ENCODE measurements at regions not wholly inside any gene's neighbourhood (a gene's known extent, or its start where the extent isn't known, plus 50 kb on each side); places are given as distances from the start of the nearest gene placed in this dataset.
A peak's percentile ranks its signal among the peaks of the same experiment; 100 is the strongest.

DNA sequence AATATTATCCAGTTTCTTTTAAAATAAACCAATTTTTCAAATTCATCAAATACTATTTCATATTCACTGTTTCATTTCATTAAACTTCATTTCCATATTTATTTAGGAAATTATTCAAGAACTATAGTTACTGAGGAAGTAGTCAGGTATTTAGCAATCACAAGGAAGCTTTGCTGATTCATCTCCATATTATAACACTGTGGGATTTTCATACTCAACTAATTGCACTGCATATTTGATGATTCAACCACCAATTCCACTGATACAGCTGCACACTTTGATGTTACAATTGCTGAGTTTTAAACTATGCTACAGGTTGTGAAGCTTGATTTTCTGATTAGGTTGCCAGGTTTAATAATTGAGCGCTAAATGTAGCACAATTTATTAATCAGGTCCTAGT lies 556.8 kb upstream of the SLITRK1 start:
- no peak for DNase-seq (ENCODE audit: low read depth)

DNA sequence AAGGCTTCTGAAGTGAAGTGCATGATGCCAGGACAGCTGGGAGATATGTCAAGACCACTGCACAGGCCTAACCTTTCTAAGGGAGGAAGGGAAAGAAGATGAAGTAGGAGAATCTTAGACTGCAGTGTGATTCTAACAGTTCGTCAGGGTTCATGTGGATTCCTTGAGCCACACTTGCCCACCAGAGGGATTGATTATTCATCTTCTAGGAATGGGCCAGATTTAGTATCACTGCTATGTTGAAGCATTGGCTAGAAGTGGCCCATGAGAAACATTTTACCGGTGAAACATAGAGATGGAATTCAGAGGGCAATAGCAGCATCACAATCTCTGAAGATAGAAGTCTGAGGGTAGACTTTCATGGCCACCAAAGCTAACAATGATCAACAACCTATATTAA lies 550.8 kb upstream of the SLITRK1 start:
- DNase-seq (ENCODE audit: low read depth) = peak; percentile 27

DNA sequence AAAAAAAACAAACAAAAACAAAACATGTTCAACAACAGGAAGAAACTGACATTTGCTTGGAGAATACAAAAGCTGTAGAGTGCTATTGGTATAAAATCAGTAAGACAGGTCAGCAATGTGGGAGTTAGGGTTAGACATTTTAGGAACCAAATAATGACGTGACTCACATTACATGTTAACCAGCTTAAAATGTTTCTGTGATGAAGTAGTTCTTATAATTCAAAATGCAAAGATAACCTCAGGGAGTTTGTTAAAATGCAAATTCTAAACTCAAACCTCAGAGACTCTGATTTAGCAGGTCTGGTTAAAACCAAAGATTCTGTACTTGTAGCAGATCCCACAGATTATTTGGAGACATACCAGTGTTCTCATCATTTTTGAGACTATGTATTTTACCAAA lies 549.4 kb upstream of the SLITRK1 start:
- DNase-seq (ENCODE audit: low read depth) = no peak

DNA sequence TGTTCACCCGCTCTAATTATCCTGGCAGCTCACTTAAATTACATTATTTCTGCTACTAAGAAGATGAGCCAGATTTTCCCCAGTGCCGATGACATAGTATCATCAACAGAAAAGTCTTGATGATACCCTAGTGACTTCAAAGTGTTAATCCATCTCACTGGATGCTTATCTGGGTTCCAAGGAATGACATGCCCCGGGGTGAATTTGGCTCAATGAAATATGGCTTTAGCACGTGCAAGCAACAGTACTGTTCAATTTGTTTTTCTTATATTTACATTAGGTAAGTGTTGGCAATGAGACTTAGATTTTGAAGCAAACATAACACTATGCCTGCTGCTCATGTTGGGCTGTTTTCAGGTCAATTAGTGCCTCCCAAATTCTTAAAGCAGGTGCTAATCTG lies 548.2 kb upstream of the SLITRK1 start:
- no peak for DNase-seq (ENCODE audit: low read depth)

GRCh38 chr13:84430015-84430414 lies 547.7 kb upstream of the SLITRK1 start:
- DNase-seq (ENCODE audit: low read depth) = no peak

DNA sequence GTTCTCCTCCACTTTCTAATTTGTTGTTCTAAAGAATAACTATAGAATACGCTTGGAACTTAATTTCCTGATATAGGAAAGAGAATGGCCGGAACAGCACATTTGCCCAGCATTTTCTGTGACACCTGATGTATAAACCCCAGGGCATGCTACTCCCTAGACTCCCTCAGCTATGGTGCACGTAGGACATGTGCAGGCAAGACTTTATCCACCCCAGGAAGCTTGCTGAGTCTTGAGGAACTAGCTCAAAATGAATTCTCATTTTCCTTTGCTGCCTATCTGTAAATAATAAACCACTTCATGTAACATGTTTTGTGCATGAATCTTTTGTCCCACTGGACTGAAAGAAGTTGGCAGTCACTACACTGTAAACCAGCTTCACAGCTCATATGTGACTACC lies 535.8 kb upstream of the SLITRK1 start:
- DNase-seq (ENCODE audit: low read depth) = no peak

- no peak for DNase-seq (ENCODE audit: low read depth)
These were observed 535.1 kb upstream of the SLITRK1 start for GRCh38 chr13:84417416-84417815.

GRCh38 chr13:84413016-84413415 lies 530.7 kb upstream of the SLITRK1 start:
- no peak for DNase-seq (ENCODE audit: low read depth)

DNA sequence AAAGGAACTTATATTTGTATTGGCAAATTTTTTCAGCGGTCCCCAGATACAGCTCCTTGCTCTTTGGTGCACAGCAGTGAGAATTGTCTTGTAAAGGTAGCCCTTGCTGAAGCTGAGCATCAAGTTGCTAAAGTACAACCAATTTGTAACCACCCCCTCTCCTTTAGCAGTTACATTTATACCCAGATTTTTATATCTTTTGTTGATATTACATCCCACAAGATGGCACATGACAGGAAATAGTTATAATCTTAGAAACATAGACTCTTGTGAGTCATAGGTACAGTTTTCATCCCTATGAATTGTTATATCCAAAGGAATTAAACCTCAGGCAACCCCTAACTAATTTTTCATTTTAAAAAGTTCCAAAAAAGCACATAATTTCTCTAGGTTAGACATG lies 523.0 kb upstream of the SLITRK1 start:
- DNase-seq (ENCODE audit: low read depth) = no peak

GRCh38 chr13:84400706-84401105 lies 518.4 kb upstream of the SLITRK1 start:
- peak; percentile 28 for DNase-seq (ENCODE audit: low read depth)

GRCh38 chr13:84399320-84400085 lies 517.2 kb upstream of the SLITRK1 start:
- DNase-seq (ENCODE audit: low read depth) = no peak

DNA sequence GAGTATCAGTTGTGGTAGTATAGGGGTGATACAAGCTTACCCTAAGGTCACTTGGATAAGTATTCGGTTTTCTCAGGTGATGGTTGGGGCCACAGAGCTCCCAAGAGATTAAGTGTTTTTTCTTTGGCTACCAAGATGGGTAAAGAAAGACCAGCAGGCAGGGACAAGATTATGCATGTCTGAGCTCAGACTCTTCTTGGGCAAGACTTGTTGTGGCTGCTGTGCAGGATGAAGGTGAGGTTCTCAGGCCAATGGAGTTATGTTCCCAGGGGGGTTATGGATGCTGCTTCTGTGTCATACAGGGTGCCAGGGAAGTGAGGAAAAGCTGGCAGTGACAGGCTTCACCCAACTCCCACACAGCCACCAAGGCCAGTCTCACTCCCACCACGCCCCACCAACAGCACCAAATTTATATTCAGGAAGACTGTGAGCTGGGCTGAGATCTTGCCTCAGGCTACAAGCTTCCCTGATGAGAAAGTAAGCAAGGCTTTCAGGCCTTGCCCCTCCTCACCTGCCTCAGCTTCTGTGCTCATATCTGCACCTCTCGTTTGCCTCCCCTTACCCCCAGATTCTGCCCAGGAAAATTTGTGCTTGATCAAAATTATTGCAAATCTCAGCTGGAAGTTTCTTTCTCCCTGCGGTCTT lies 511.8 kb upstream of the SLITRK1 start:
- no peak for DNase-seq (ENCODE audit: low read depth)

DNA sequence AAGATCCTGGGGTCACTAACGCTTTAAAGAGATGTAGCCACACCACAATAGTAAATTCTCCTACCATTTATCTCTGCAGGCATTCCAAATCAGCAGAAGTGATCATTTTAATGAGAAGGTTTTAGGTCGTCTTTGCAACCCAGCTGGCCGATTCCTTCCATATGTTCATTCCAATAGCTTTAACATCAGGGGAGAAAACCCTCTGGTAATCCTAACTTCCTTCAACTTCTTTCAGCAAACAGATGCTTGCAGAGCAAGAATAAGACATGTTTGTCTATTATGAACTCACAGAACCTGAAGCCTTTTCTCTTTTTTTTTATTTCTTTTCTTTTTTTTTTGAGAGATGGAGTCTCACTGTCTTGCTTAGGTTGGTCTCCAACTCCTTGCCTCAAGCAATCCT lies 498.6 kb upstream of the SLITRK1 start:
- no peak for DNase-seq (ENCODE audit: low read depth)

GRCh38 chr13:84377106-84377505 lies 494.8 kb upstream of the SLITRK1 start:
- no peak for DNase-seq (ENCODE audit: low read depth)

DNA sequence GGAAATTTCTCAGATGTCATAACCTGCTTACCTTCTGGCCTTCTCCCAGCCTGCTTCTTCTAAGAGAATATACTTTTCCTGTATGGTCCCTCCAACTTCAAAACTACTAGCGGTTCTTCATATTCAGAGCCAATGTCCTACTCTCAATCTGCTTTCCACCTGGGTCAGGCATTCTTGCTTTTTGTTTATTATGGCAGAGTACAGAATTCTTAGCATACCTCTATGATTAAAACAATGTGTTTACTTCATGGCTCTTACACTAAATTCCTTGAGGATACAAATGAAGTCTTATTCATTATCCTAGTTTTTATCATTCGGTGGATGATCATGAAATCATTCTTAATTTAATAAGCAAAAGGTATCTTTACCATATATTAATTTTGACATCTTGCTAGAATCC lies 484.2 kb upstream of the SLITRK1 start:
- peak; percentile 4 for DNase-seq (ENCODE audit: low read depth)

GRCh38 chr13:84362777-84363176 lies 480.5 kb upstream of the SLITRK1 start:
- no peak for DNase-seq (ENCODE audit: low read depth)

- DNase-seq (ENCODE audit: low read depth) = no peak
These were observed 478.5 kb upstream of the SLITRK1 start for GRCh38 chr13:84360822-84361221.

GRCh38 chr13:84358601-84359000 lies 476.3 kb upstream of the SLITRK1 start:
- DNase-seq (ENCODE audit: low read depth) = no peak

GRCh38 chr13:84352946-84353345 lies 470.7 kb upstream of the SLITRK1 start:
- no peak for DNase-seq (ENCODE audit: low read depth)

DNA sequence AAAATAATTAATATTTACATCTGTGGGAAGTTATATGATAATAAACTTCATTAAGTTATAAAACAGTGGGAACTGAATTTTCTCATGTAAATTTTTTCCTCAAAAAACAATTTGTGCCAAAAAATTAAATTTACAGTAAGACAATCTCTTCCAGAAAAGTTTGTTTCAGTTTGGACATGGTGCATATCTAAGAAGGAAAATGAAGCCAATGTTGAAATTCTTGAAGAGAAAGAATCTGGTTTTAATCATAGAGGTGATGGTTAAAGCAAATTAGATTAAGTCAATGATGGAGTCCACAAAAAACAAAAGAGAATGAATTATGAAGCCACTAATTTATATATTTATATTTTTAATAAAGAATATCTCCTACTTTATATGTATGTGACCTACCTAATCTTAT lies 457.2 kb upstream of the SLITRK1 start:
- no peak for DNase-seq (ENCODE audit: low read depth)

DNA sequence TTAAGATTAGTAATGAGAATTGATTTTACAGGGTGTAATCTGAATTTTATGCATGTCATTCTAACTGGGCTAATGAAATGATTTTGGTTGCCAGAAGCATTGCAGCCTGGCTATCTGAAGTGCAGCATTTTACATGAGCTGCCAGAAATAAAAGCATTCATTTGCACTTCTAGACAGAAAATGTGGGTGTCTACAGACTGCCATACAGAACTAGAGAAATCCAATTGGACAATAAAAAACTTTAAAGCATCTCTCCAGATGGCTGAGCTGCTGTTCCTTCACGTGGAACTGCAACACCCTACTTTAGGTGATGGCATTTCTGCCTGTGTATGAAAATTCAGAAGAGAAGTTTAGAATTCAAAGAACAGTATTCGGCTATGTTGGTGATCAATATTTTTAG lies 450.1 kb upstream of the SLITRK1 start:
- no peak for DNase-seq (ENCODE audit: low read depth)

GRCh38 chr13:84315527-84315926 lies 433.3 kb upstream of the SLITRK1 start:
- no peak for DNase-seq (ENCODE audit: low read depth)

- no peak for DNase-seq (ENCODE audit: low read depth)
These were observed 420.8 kb upstream of the SLITRK1 start for GRCh38 chr13:84303035-84303434.

DNA sequence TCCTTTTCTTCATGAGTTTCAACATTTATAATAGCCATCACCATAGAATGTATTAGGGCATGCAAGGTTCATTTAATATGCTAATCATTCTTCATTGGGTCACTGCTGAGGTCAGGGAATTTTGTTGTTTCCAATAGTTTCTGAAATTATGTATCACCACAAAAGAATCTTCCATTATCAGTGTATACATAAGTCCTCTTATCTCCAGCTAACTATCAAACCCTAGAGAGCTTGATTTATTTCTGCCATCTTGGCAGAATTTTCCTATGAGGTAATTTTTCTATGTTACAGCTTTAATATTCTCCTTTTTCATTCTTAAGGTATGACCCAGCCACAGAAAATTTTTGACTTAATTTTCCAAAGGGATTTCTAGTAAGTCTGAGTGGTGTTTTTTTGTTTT lies 415.0 kb upstream of the SLITRK1 start:
- no peak for DNase-seq (ENCODE audit: low read depth)

Data from fibroblast of the conjunctiva (primary cell).